ENCODE measurements at regions not wholly inside any gene's neighbourhood (a gene's known extent, or its start where the extent isn't known, plus 50 kb on each side); places are given as distances from the start of the nearest gene placed in this dataset.

- no peak; the same call in 2 of the 3 replicates for ATAC-seq
- no peak for DNase-seq (ENCODE audit: low read depth, low spot score)
- Histone ChIP-seq H2AFZ (ENCODE audit: control insufficient read depth, low read depth, low read length) (no peak overlapping the region), H3K4me3 (no peak overlapping the region), H3K36me3 (ENCODE audit: control insufficient read depth in 2 of 2, insufficient read depth in 2 of 2, low read length in 1 of 2) (no peaks in the 10 kb centered on the region), H3K27ac (ENCODE audit: control insufficient read depth, insufficient read depth) (no peak overlapping the region), H3K4me2 (ENCODE audit: control insufficient read depth, insufficient read depth) (peak overlapping the region; percentile 18; the same call in 1 of the 2 replicates), H3K4me1 (ENCODE audit: control insufficient read depth, insufficient read depth, low read length) (peaks cover 21% of the 10 kb centered on the region), H3K79me2 (ENCODE audit: control insufficient read depth, insufficient read depth, low read length) (no peaks in the 10 kb centered on the region), H3K9ac (ENCODE audit: control insufficient read depth, insufficient read depth, low read length) (no peak overlapping the region), H3K9me3 (replicated peaks; ENCODE audit: control insufficient read depth, insufficient read depth, low read length) (no peaks in the 10 kb centered on the region), H4K20me1 (ENCODE audit: control insufficient read depth, insufficient read depth) (no peaks in the 10 kb centered on the region; the same call in 1 of the 2 replicates), H3K27me3 (replicated peaks in 1 of 2; ENCODE audit: control insufficient read depth in 2 of 2, insufficient read depth in 2 of 2, low read length in 1 of 2) (peaks cover 4 to 8% of the 10 kb centered on the region in 2 experiments; a peak in 3 of 4 replicates)
- in situ Hi-C loops (cut with MboI) (loop anchor here (5.0 kb wide), 1 partner anchor 434 kb away; no protein-coding TSS in a partner anchor), intact Hi-C loops (cut with micrococcal nuclease; ENCODE audit: unreplicated experiment) (loop anchor here (2.0 to 5.0 kb wide), 2 partner anchors 249 to 434 kb away; no protein-coding TSS in a partner anchor)
- no peak for FAIRE-seq
- 87% methylated on average over 7 of the region's 7 CpGs for WGBS (ENCODE audit: insufficient coverage, insufficient replicate concordance, low lambda C conversion rate, missing lambda C conversion rate)
- ChIA-PET POLR2A (no interaction called here), RAD21 (ENCODE audit: unreplicated experiment) (interaction anchor here (1.7 kb wide), 1 partner anchor 433 kb away, joined by 6 read pairs; no protein-coding TSS in a partner anchor), CTCF (interaction anchor here (1.1 to 1.8 kb wide), 4 partner anchors 31 to 447 kb away, joined by 3 to 9 read pairs (median 4); no protein-coding TSS in a partner anchor), SMC1A (ENCODE audit: uncharacterized antibody, unreplicated experiment) (interaction anchor here (1.2 kb wide), 2 partner anchors 76 to 427 kb away, joined by 3 to 4 read pairs; no protein-coding TSS in a partner anchor)
- BruUV-seq (replicated peaks), result no TSS peak
- TF ChIP-seq HSF1 (IDR thresholded peaks at IDR 0.05; ENCODE audit: low read depth, low read length), result no peak
- TF ChIP-seq REST (IDR thresholded peaks at IDR 0.05; ENCODE audit: low read depth, low read length), result no peak
- no peak for TF ChIP-seq ATF3 (IDR thresholded peaks at IDR 0.05; ENCODE audit: borderline replicate concordance, extremely low read depth, low read depth, low read length)
- TF ChIP-seq CUX1 (IDR thresholded peaks at IDR 0.05; ENCODE audit: insufficient replicate concordance, low read depth, low read length), result no peak
- no peak for TF ChIP-seq MTA3 (IDR thresholded peaks at IDR 0.05; ENCODE audit: borderline replicate concordance, low read length)
- no peak for TF ChIP-seq KLF5 (IDR thresholded peaks at IDR 0.05; ENCODE audit: partially characterized antibody)
- TF ChIP-seq DPF2 (IDR thresholded peaks at IDR 0.05), result no peak
- TF ChIP-seq NBN (IDR thresholded peaks at IDR 0.05), result no peak
- TF ChIP-seq MXI1 (IDR thresholded peaks at IDR 0.05; ENCODE audit: low read depth, low read length), result no peak
- TF ChIP-seq ZNF384 (IDR thresholded peaks at IDR 0.05; ENCODE audit: borderline replicate concordance, low read depth, low read length), result no peak
- no peak for TF ChIP-seq SMARCA5 (IDR thresholded peaks at IDR 0.05)
- TF ChIP-seq BCL11A (IDR thresholded peaks at IDR 0.05; ENCODE audit: low read depth, low read length), result no peak
Observed at GRCh38 chr1:10940838-10941237, 71.6 kb upstream of the TARDBP start.

Data from GM12878 (cell line).